Heart right ventricle (tissue), 16 donors: ENCODE measurements at regions not wholly inside any gene's neighbourhood (a gene's known extent, or its start where the extent isn't known, plus 50 kb on each side); places are given as distances from the start of the nearest gene placed in this dataset.

Source experiments
- ATAC-seq, 8 donors: fragments of 200-7000 bp; cut with Tn5 transposase; one replicate each; pipeline ENCODE4 v1.9.1; 2020; ENCODE audit warnings: mild to moderate bottlenecking in 8 of 8, moderate library complexity in 8 of 8, moderate number of reproducible peaks in 1 of 8
- DNase-seq, 2 donors: peaks; one replicate each; pipeline ENCODE4 v3.0.0-alpha.2; 2020
- H3K27ac ChIP-seq, 10 donors: fragments of 200-600 bp; sonication (generic) in 2 of 10; one replicate each; pipeline versions ENCODE4 v1.5.0 to v1.8.0; 2020 to 2022; ENCODE audit warnings: mild to moderate bottlenecking in 3 of 10
- H3K27me3 ChIP-seq, 7 donors: fragments of 200-600 bp; one replicate each; pipeline ENCODE4 v1.8.0; 2021 to 2022; ENCODE audit warnings: mild to moderate bottlenecking in 2 of 7
- H3K36me3 ChIP-seq, 9 donors: fragments of 200-600 bp; sonication (generic) in 1 of 9; one replicate each; pipeline versions ENCODE4 v1.5.0 to v1.8.0; 2020 to 2022; ENCODE audit warnings: mild to moderate bottlenecking in 2 of 9
- H3K4me1 ChIP-seq, 9 donors: fragments of 200-600 bp; sonication (generic) in 1 of 9; one replicate each; pipeline versions ENCODE4 v1.5.0 to v1.8.0; 2020 to 2022; ENCODE audit warnings: mild to moderate bottlenecking in 4 of 9
- H3K4me3 ChIP-seq, 10 donors: fragments of 200-600 bp; sonication (generic) in 2 of 10; one replicate each; pipeline versions ENCODE4 v1.5.0 to v1.8.0; 2020 to 2022; ENCODE audit warnings: mild to moderate bottlenecking in 7 of 10, moderate library complexity in 2 of 10
- H3K9me3 ChIP-seq, 11 donors: fragments of 200-600 bp in 10 of 11; sonication (generic) in 2 of 11; one replicate each; pipeline versions ENCODE4 v1.5.0 to v1.8.0; 2013 to 2022; ENCODE audit warnings: mild to moderate bottlenecking in 2 of 11, control low read depth in 1 of 11, moderate library complexity in 1 of 11
- CTCF ChIP-seq, 9 donors: fragments of 200-600 bp; sonication (generic) in 2 of 9; IDR thresholded peaks; one replicate each; pipeline versions ENCODE4 v1.5.0 to v1.8.0; 2021 to 2022; ENCODE audit warnings: antibody characterized with exemption in 9 of 9, mild to moderate bottlenecking in 5 of 9, moderate library complexity in 1 of 9
- WGBS, 2 donors: extraction: QIAGEN DNeasy Blood & Tissue Kit; methylation state at CpG; one replicate each; pipeline ENCODE4 v1.1.7; 2013; ENCODE audit warnings: inconsistent platforms in 1 of 2; 5-methylcytosine and 5-hydroxymethylcytosine counted together
- intact Hi-C, 10 donors: fragments of 100-400 bp; cut with DNase I; formaldehyde crosslinking; loops; one replicate each; pipeline versions ENCODE4 v1.11.1 to v1.14.2; 2022
- donor health status: Arrhythmogenic right ventricular cardiomyopathy.
- donor health status: ischemic (EF 13 %, LVEDD 7.1; RV severe dilation, severe dysfunction).
- donor health status: healthy with polysubstance abuse.
- donor health status: DM: no; HTN: yes; CAD: no.
- donor health status: DM: no; HTN: no; CAD: no.
- donor health status: ischemic (EF 25% LVEDD 6.9; RV normal size, moderate dysfunction).
- donor health status: ischemic (EF 25% LVEDD 5.7; RV mildly dilated, moderate dysfunction).
- donor health status: healthy.
- donor health status: DM: yes; HTN: yes; CAD: no.
- donor health status: Ischemic cardiomyopathy.
- donor health status: ischemic (EF 35%, LVEDD 5.7; RV mildly dilated, moderate dysfunction).
- donor health status: nonischemic (EF 11% LVEDD 7.7; RV severe dilation, severe dysfunction).
- donor health status: DM: yes; HTN: yes; CAD: no.
- donor health status: PGD.
- donor health status: ischemic (EF 29% LVEDD 5.4; RV normal size, mild dysfunction).
- donor health status: nonischemic (EF 23%, LVEDD 6.1; RV moderate dilation, normal function).

- ATAC-seq, result no peak
- Histone ChIP-seq H3K27ac (no peak overlapping the region), H3K27me3 (peaks cover 0 to 14% (median 3%) of the 10 kb centered on the region in 7 donors), H3K4me1 (no peaks in the 10 kb centered on the region), H3K9me3 (peaks cover 0 to 3% (median 0%) of the 10 kb centered on the region in 11 donors), H3K4me3 (no peak overlapping the region), H3K36me3 (no peaks in the 10 kb centered on the region)
- no peak for DNase-seq
- 70 to 83% methylated on average over 2 of the region's 2 CpGs for WGBS, 2 donors
- no peak for TF ChIP-seq CTCF (IDR thresholded peaks at IDR 0.05)
- intact Hi-C loops, result no loop called here
These were observed 162.2 kb upstream of the TWIST2 start for GRCh38 chr2:238685713-238686112.

DNA sequence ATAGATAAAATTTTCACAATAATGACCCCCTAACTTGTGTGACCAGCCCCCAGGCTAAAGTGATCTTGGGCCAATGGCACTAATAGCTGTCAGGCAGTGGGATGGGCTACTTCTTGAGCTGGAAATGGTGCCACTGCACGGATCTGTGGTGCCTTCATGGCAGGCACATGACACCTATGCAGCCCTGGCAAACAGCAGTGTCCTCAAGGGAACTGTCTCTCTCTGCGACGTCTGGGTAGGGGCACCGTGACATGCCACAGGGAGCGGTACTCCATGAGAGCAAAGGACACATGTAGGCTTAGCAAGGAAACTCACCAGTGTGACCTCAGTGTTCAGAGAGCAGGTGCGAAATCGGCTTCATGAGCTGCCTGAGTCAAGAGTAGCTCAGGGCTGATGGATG is 161.7 kb upstream of the TWIST2 start:
- intact Hi-C loops, result no loop called here
- H3K27ac ChIP-seq, result no peak overlapping the region

DNA sequence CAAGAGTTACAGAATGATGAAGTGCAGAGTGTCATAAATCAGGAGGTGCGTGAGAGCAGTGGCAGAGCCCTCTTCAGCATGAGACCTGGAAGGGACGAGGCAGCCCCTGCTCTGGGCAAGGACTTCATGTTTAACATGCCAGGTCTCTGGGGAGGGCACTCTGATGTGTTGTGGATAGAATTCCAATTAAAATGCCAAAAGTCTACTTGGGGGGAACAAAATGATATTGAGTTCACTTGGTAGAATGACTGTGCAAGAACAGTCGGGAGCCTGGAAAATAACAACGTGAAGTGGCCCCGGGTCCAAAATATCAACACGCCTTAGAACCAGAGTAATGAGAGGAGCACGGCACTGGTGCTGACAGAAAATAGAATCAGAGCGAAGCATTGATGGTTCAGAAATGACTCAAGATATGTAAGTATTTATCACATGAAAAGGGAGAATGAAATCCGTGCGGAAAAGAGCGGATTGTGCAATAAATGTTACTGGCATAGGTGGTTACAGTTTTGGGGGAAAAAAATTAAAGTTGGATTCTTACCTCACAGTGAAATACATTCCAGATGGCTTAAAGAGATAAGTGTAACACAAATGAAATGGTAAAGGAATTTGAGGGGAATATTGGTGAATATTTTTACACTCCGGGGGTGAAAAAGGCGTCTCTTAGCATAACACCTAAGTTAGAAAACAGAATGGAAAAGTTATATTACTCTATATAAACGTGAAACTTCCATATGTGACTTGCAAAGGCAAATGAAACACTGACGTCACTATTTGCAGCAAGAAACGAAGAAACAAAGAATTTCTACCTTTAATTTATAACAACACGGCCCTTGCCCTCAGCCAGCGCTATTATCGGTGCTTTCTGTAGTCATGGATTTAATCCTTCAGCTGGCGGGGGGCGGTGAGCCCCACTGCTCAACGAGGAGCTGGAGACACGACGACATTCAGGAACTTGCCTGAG is 159.4 kb upstream of the TWIST2 start:
- WGBS, 2 donors, result 73 to 78% methylated on average over 24 of the region's 24 CpGs
- Histone ChIP-seq H3K27me3 (peaks cover 0 to 10% (median 0%) of the 10 kb centered on the region in 7 donors), H3K4me3 (no peak overlapping the region), H3K4me1 (no peaks in the 10 kb centered on the region), H3K9me3 (peaks cover 0 to 3% (median 0%) of the 10 kb centered on the region in 11 donors), H3K36me3 (no peaks in the 10 kb centered on the region), H3K27ac (no peak overlapping the region)
- TF ChIP-seq CTCF (IDR thresholded peaks at IDR 0.05), result no peak
- intact Hi-C loops, result no loop called here
- ATAC-seq, result no peak
- DNase-seq, result no peak

More for the DNA sequence above, 161.7 kb upstream of the TWIST2 start:
- Histone ChIP-seq H3K27me3 (peaks cover 0 to 14% (median 3%) of the 10 kb centered on the region in 7 donors), H3K9me3 (peaks cover 0 to 3% (median 0%) of the 10 kb centered on the region in 11 donors), H3K36me3 (no peaks in the 10 kb centered on the region), H3K4me1 (no peaks in the 10 kb centered on the region), H3K4me3 (no peak overlapping the region)
- no peak for TF ChIP-seq CTCF (IDR thresholded peaks at IDR 0.05)
- ATAC-seq, result no peak
- 89 to 93% methylated on average over 7 of the region's 7 CpGs for WGBS, 2 donors
- no peak for DNase-seq

- no peaks in the 10 kb centered on the region for H3K36me3 ChIP-seq
- H3K4me3 ChIP-seq, result no peak overlapping the region
- intact Hi-C loops, result no loop called here
- no peaks in the 10 kb centered on the region for H3K4me1 ChIP-seq
- no peaks in the 10 kb centered on the region for H3K9me3 ChIP-seq
- no peak for TF ChIP-seq CTCF (IDR thresholded peaks at IDR 0.05)
- H3K27me3 ChIP-seq, result peaks cover 0 to 10% (median 0%) of the 10 kb centered on the region in 7 donors
- DNase-seq (no peak), ATAC-seq (no peak)
- 73 to 77% methylated on average over 2 of the region's 2 CpGs for WGBS, 2 donors
- no peak overlapping the region for H3K27ac ChIP-seq
These were observed 158.6 kb upstream of the TWIST2 start for GRCh38 chr2:238689331-238689730.
